Adrenal gland (tissue), 9 donors: ENCODE measurements at regions not wholly inside any gene's neighbourhood (a gene's known extent, or its start where the extent isn't known, plus 50 kb on each side); places are given as distances from the start of the nearest gene placed in this dataset.

ENCODE experiments used
- DNase-seq, 7 donors: peaks; one replicate each; pipeline ENCODE4 v3.0.0-alpha.2; 2019 to 2020
- H3K27ac ChIP-seq, 5 donors: fragments of 200-600 bp; sonication (generic) in 4 of 5; 1 replicate in 3 of 5; 2 replicates in 2 of 5; pipeline versions ENCODE4 v1.5.1 to v1.8.0; 2016 to 2020; ENCODE audit warnings: mild to moderate bottlenecking in 1 of 5
- H3K27me3 ChIP-seq: fragments of 200-600 bp; 2 replicates; pipeline ENCODE4 v1.8.0; 2021
- H3K36me3 ChIP-seq, 2 donors: fragments of 200-600 bp; replicated peaks in 1 of 2; 1 replicate in 1 of 2; 2 replicates in 1 of 2; pipeline versions ENCODE4 v1.5.1 to v1.8.0; 2018 to 2022
- H3K4me1 ChIP-seq, 2 donors: fragments of 200-600 bp; replicated peaks in 1 of 2; 1 replicate in 1 of 2; 2 replicates in 1 of 2; pipeline versions ENCODE4 v1.5.1 to v1.8.0; 2018 to 2021
- H3K4me3 ChIP-seq, 4 donors: fragments of 200-600 bp; sonication (generic) in 3 of 4; one replicate each; pipeline ENCODE4 v1.5.1; 2016 to 2018
- H3K9me3 ChIP-seq, 3 donors: fragments of 200-600 bp; sonication (generic) in 1 of 3; replicated peaks in 1 of 3; 1 replicate in 2 of 3; 2 replicates in 1 of 3; pipeline versions ENCODE4 v1.5.1 to v1.8.0; 2016 to 2021
- POLR2A ChIP-seq, 2 donors: fragments of 450-650 bp; IDR thresholded peaks; one replicate each; pipeline ENCODE4 v1.6.1; 2017; ENCODE audit warnings: antibody characterized with exemption in 2 of 2, mild to moderate bottlenecking in 2 of 2, moderate library complexity in 1 of 2
- WGBS, 4 donors: extraction: QIAGEN DNeasy Blood & Tissue Kit in 2 of 4; methylation state at CpG; one replicate each; pipeline versions ENCODE4 v1.1.5 to v1.1.7; 2013 to 2017; 5-methylcytosine and 5-hydroxymethylcytosine counted together
- intact Hi-C, 2 donors: fragments of 100-400 bp; cut with DNase I; formaldehyde crosslinking; loops; one replicate each; pipeline versions ENCODE4 v1.14.1 to v1.15.0; 2022 to 2023
- TF ChIP-seq, protein P1 (sequence below), 6 experiments: fragments of 450-650 bp in 4 of 6; fragments of 200-600 bp in 2 of 6; sonication (generic) in 1 of 6; IDR thresholded peaks; 1 replicate in 5 of 6; 2 replicates in 1 of 6; pipeline versions ENCODE4 v1.5.1 to v1.8.0; 2016 to 2021; ENCODE audit warnings: antibody characterized with exemption in 6 of 6, mild to moderate bottlenecking in 2 of 6, moderate library complexity in 1 of 6
- donor health status: healthy with polysubstance abuse.
- donor health status: Bipolar disorder and iron deficiency.
- donor health status: DM: yes; HTN: yes; CAD: no.
- donor health status: DM: no; HTN: no; CAD: no.
- donor health status: DM: no; HTN: no; CAD: no.

DNA sequence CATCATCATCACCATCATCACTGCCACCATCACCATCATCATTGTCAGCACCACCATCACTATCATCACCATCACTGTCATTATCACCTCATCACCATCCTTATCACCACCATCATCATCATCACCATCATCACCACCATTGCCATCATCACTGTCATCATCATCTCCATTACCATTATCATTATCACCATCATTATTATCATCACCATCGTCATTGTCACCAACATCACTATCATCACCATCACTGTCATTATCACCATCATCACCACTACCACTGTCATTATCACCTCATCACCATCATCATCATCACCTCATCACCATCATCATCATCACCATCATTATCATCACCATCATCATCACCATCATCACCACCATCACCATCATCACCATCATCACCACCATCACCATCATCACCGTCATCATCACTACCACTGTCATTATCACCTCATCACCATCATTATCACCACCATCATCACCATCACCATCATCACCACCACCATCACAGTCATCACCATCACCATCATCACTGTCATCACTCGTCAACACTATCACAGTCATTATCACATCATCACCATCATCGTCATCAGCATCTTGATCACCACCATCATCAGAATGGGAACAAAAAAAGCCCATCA is 191.1 kb downstream of the TTLL2 start:
- no peak overlapping the region for H3K27ac ChIP-seq
- 52 to 67% (median 60%) methylated on average over 3 to 4 of the region's 4 CpGs for WGBS, 4 donors
- no peaks in the 10 kb centered on the region for H3K27me3 ChIP-seq
- H3K9me3 ChIP-seq: no peaks in the 10 kb centered on the region
- no peak overlapping the region for H3K4me3 ChIP-seq
- DNase-seq: no peak
- no peak for TF ChIP-seq POLR2A (IDR thresholded peaks at IDR 0.05)
- TF ChIP-seq, protein P1, sequence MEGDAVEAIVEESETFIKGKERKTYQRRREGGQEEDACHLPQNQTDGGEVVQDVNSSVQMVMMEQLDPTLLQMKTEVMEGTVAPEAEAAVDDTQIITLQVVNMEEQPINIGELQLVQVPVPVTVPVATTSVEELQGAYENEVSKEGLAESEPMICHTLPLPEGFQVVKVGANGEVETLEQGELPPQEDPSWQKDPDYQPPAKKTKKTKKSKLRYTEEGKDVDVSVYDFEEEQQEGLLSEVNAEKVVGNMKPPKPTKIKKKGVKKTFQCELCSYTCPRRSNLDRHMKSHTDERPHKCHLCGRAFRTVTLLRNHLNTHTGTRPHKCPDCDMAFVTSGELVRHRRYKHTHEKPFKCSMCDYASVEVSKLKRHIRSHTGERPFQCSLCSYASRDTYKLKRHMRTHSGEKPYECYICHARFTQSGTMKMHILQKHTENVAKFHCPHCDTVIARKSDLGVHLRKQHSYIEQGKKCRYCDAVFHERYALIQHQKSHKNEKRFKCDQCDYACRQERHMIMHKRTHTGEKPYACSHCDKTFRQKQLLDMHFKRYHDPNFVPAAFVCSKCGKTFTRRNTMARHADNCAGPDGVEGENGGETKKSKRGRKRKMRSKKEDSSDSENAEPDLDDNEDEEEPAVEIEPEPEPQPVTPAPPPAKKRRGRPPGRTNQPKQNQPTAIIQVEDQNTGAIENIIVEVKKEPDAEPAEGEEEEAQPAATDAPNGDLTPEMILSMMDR (IDR thresholded peaks at IDR 0.05): no peak
- no peaks in the 10 kb centered on the region for H3K36me3 ChIP-seq
- no peaks in the 10 kb centered on the region for H3K4me1 ChIP-seq
- intact Hi-C loops: no loop called here

DNA sequence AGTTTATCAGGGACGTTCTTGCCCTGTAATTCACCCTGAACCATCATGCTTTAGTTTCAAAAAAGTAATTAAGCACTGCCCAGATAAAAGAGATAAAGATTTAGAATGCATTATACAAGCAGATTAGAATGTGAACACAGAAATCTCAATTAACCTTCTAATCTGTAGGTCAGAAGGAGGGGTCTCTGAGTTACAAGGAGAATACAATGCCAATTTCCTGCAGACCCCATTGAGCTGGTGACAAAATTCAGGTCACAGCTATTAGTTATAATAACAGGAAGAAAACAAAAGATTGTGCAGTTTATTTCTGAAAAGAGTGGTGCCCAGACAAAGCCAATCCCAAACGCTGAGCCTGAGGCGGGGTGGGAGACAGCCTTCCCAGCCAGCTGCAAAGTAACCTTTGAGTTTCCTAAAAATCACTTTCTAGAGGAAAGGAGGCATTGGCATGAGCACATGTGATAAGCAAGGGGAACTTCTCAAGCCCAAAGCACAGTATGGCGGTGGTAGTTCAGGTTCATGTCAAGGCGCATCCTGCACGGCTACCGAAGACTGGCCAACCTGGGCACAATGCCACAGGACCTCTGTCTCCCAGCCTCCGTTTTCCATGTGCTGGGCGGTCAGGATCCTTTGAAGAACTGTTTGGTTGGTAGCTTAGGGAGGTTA is 192.5 kb downstream of the TTLL2 start:
- DNase-seq: peak in 3 of 7 donors; percentile 7 to 39 (median 29)
- H3K4me1 ChIP-seq: no peaks in the 10 kb centered on the region
- 51 to 60% (median 54%) methylated on average over 9 of the region's 9 CpGs for WGBS, 4 donors
- no peak overlapping the region for H3K27ac ChIP-seq
- H3K4me3 ChIP-seq: no peak overlapping the region
- no peaks in the 10 kb centered on the region for H3K27me3 ChIP-seq
- TF ChIP-seq POLR2A (IDR thresholded peaks at IDR 0.05): no peak
- TF ChIP-seq, protein P1 (IDR thresholded peaks at IDR 0.05): no peak
- H3K36me3 ChIP-seq: no peaks in the 10 kb centered on the region
- no peaks in the 10 kb centered on the region for H3K9me3 ChIP-seq
- intact Hi-C loops: no loop called here

DNA sequence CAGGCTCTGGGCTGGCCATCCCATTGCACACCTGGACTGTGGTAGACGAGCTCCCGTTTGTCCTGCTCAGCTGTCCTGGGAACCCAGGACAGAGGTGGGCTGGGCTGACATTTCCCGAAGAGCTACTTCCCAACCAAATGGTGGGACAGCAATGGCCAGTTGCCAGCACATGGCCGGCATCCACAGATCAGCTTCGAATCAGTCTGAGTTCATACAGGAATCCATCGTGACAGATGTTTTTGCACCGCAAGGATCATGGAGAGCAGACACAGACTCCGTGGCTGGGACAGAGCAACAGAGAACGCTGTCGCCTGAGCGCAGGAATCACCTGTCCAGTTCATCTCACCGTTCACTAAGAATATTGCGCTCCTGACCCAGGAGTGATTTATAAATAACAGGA is 198.5 kb downstream of the TTLL2 start:
- Histone ChIP-seq H3K4me1 (no peaks in the 10 kb centered on the region), H3K9me3 (no peaks in the 10 kb centered on the region), H3K27me3 (no peaks in the 10 kb centered on the region), H3K27ac (no peak overlapping the region), H3K4me3 (no peak overlapping the region), H3K36me3 (no peaks in the 10 kb centered on the region)
- TF ChIP-seq, protein P1 (IDR thresholded peaks at IDR 0.05): no peak
- TF ChIP-seq POLR2A (IDR thresholded peaks at IDR 0.05): no peak
- WGBS, 4 donors: 86 to 90% (median 89%) methylated on average over 11 to 13 of the region's 13 CpGs
- no peak for DNase-seq
- intact Hi-C loops: no loop called here

DNA sequence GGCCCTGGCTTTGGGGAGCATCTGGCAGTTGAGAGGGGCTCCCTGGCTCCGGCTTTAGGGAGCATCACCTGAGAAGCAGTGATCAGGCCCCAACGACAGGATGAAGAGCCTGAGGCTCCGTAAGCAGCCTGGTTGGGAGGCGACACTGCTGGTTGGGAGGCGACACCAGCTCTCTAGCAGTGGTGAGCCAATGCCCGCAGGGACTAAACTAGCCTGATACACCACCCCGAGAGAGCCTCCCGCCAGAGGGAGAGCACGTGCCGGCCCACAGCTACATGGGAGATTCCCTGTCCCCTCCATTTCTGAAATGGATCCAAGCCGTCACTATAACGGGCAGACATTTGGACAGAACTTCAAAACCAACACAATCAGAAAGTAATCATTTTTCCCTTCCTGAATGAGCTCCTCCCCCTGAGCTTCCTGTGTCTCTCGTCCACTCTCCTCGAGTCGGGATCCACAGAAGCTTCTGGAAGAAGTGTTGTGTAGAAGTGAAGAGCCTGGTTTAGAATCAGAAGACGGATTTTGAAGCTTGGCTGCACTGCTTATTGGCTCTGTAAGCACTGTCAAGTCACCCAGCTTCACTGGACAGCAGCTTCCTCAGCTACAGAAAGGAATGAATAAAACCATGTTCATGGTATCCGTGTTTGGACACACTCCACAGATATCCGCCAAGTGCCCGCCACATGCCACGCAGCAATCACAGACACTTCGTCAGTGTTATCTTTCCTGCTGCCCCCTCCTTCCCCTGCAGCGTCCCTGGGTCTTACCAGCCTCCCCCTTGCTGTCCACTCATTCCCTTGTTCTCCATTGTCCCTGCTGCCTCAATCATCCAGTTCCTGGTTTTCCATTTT is 199.6 kb downstream of the TTLL2 start:
- Histone ChIP-seq H3K4me3 (no peak overlapping the region), H3K27me3 (no peaks in the 10 kb centered on the region), H3K9me3 (no peaks in the 10 kb centered on the region), H3K36me3 (no peaks in the 10 kb centered on the region), H3K4me1 (no peaks in the 10 kb centered on the region), H3K27ac (no peak overlapping the region)
- 71 to 78% (median 71%) methylated on average over 15 to 22 of the region's 22 CpGs for WGBS, 4 donors
- TF ChIP-seq, protein P1 (IDR thresholded peaks at IDR 0.05): no peak
- TF ChIP-seq POLR2A (IDR thresholded peaks at IDR 0.05): no peak
- DNase-seq: no peak
- intact Hi-C loops: no loop called here
